LoVo (cell line): ENCODE measurements at regions not wholly inside any gene's neighbourhood (a gene's known extent, or its start where the extent isn't known, plus 50 kb on each side); places are given as distances from the start of the nearest gene placed in this dataset.
A peak's percentile ranks its signal among the peaks of the same experiment; 100 is the strongest.
"Not testable (repeated sequence)": the region's sequence is repeated elsewhere in the genome, so short reads cannot be mapped to it uniquely, and the experiment has no call there.

Source experiments
- DNase-seq: peaks from one replicate; pipeline ENCODE4 v3.0.0-alpha.2; 2016; ENCODE audit warnings: low spot score

DNA sequence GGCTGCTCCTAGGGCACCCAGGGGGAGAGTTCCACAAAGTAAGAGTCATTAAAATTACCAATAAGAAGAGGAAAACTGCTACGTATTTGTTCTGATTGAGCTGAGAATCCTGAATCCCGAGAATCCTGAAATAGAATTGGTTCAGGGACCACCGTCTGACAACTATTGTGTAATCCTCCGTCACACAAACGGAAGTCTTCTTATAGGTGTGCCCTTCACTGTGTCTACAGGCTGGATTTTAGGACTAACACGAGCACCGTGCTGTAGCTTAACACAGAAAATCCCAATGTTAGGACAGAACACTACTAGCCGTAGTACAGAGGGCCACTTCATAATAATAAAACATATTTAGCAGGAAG lies 50.6 kb upstream of the RNF182 start:
- DNase-seq, result no peak

DNA sequence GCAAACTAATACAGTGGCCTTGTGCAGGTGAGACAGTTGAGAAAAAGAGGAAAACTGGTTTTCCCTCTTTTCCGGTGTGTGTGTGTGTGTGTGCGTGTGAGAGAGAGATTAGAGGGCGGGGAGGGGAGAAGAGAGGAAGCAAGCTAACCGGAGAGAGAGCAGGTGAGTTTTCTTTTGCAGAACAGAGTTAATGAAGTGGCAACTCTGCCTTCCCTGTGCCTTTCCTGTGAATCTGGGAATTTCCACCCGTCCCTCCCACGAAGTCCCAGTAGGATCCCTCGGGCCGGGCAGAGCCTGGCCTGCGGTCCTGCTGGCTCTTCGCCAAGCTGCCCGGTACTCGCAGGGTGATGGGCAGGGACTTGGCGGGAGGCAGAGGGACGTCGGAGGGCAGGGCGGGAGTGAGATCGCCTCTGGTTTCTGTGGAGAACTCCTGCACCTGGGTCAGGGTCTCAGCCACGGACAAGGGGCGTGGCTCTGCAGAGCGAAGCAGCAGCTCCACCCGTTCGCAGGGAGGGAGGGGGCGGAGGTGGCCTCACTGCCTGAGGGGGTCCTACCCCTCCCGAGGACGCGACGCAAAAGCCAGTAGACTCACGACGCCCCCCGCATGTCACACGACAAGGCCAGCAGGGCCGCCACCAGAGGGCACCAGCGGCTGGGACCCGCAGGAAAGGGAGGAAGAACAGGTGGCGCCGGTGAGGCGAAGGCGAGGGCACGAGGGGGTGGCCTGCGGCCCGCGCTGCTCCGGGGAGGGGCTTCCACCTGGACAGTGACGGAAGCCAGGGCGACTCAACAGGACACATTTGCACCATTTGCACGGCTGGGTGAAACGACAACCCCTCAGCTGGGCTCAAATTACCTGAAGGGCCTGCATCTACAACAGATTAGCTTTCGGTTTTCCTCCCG lies 51.2 kb upstream of the RNF182 start:
- DNase-seq, result peak; percentile 62

DNA sequence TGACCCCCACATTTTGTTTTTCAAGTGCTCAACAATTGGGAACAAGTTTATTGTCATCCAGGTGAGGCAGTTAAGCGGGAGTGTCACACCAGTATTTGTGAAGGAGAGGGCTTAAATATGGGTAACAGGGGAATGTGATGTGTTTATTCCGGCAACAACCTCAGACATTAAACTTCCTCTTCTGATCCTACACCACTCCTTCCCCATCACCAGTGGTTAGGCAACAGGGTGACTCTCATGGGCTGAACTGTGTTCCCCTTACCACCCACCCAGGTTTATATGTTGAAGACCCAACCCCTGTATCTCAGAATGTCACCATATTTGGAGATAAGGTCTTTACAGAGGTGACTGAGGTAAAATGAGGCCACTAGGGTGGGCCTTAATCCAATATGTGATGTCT lies 52.1 kb upstream of the RNF182 start:
- no peak for DNase-seq

DNA sequence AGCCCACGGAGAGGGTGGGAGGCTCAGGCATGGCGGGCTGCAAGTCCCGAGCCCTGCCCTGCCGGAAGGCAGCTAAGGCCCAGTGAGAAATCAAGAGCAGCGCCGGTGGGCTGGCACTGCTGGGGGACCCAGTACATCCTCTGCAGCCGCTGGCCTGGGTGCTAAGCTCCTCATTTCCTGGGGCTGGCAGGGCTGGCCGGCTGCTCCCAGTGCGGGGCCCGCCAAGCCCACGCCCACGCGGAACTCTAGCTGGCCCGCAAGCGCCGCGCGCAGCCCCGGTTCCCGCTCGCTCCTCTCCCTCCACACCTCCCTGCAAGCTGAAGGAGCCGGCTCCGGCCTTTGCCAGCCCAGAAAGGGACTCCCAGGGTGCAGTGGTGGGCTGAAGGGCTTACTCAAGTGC lies 52.7 kb upstream of the RNF182 start:
- DNase-seq, result not testable (repeated sequence)

DNA sequence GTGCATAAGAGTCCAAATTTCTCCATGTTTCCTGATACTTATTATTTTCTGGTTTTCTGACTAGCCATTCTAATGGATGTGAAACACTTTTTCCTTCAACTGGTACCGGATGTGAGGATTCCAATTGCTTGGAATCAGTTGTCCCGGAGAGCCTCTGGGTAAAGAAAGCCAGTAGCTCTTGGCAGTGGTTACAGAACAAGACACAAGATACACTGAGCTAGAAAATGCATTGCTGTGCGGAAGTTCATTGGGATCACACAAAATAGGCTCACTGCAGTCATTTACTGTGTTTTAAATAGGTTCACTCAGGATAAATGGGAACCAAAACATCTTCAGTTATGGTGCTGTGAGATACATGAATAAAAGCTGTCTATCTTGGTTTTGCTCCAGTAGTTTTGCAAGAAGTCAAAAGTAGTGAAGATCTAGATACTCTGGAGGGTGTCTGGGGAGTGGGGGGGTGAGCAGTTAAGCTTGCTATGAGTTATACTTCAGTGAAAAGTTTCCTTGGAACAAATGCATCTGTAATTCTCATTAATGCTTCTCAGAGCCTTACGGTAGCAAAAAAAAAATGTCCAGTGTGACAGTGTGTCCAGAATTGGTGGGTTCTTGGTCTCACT lies 54.4 kb upstream of the RNF182 start:
- no peak for DNase-seq

DNA sequence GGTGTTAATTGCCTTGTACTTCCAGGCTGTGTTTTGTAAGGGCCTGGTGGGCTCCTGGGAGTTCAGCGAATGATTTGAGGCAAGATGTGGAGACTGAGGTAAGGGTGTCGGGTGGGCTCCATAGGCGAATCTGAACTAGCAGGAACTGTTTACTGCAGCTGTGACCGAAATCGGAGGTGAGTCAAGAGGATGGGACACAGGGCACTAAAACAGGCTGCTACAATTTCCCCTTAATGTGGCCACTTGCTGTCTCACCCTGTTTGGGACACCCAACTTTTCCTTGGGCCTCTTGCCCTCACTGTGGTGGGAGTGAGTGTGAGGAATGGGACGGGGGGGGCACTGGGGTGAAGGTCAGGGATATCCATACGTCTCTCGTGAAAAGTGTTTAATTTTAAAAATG lies 53.9 kb upstream of the MCUR1 start:
- no peak for DNase-seq

DNA sequence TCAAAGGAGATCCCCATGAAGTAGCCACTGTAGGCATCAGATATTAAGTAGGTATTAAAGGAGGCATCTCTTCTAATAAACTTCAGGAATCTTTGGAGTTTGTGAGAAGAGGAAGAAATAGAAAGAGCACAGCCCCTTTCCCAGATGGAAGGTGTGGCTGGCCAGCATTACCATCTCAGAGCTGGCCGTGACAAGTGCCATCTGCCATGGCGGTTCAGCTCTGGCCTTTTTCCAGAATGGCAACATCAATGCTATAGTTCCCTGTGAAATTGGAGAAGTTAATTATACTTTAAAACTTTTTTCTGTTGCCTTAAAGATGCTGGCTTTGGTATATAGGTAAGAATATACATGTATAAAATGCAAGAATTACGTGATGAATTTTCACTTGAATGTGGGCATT lies 51.9 kb upstream of the MCUR1 start:
- DNase-seq, result no peak

DNA sequence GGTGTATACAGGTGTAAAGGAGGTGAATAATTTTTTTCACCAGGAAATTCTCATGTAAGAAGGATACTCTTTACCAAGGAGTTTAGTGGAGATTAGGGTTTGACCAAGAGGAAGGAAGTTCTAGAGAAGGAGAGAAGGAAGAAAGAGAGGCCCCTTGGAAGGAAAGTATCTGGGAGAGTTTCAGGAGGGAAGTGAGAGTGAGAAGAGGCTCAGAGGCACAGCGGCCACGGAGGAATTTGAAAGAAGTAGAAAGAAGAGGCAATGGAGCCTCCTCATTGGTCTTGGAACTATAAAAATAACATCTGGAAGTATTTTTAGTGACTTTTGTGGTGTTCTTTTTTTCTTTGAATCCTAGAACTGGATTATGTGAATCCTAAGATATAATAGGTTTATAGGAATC lies 50.8 kb upstream of the MCUR1 start:
- no peak for DNase-seq

DNA sequence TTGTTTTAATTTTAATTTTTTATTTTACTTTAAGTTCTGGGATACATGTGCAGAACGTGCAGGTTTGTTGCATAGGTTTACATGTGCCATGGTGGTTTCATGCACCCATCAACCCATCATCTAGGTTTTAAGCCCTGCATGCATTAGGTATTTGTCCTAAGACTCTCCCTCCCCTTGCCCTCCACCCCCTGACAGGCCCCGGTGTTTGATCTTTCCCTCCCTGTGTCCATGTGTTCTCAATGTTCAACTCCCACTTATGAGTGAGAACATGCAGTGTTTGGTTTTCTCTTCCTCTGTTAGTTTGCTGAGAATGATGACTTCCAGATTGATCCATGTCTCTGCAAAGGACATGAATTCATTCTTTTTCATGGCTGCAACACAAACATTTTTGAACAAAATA lies 50.3 kb upstream of the MCUR1 start:
- DNase-seq, result not testable (repeated sequence)
